ENCODE measurements at regions not wholly inside any gene's neighbourhood (a gene's known extent, or its start where the extent isn't known, plus 50 kb on each side); places are given as distances from the start of the nearest gene placed in this dataset.

DNA sequence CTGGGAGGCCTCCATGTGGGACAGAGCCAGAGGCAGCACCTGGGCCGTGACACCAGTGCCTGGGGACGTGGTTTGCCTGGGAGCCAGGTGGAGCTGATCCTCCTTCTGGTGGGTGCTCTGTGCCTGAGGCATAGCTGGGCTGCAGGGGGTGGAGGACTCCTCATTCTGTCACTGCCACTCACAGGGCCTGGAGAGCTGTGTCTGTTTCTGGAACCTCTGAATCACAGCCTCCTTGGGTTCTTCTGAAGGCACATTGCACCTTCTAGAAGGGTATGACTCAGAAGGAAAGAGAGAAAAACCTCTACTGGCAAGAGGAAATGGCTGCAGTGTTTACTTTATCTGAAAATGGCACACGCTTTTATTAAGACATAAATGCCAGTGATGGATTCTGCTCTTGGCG lies 659.8 kb downstream of the VRK1 start:
- ChIA-PET POLR2A (no interaction called here), CTCF (no interaction called here)
- Histone ChIP-seq H3K27me3 (ENCODE audit: control insufficient read depth, insufficient read depth, low read length) (no peaks in the 10 kb centered on the region), H3K4me3 (ENCODE audit: low read depth, low read length) (no peak overlapping the region), H3K36me3 (ENCODE audit: control insufficient read depth, insufficient read depth, low read length) (no peaks in the 10 kb centered on the region)
- DNase-seq (ENCODE audit: low read depth), result no peak
- TF ChIP-seq, protein P1, sequence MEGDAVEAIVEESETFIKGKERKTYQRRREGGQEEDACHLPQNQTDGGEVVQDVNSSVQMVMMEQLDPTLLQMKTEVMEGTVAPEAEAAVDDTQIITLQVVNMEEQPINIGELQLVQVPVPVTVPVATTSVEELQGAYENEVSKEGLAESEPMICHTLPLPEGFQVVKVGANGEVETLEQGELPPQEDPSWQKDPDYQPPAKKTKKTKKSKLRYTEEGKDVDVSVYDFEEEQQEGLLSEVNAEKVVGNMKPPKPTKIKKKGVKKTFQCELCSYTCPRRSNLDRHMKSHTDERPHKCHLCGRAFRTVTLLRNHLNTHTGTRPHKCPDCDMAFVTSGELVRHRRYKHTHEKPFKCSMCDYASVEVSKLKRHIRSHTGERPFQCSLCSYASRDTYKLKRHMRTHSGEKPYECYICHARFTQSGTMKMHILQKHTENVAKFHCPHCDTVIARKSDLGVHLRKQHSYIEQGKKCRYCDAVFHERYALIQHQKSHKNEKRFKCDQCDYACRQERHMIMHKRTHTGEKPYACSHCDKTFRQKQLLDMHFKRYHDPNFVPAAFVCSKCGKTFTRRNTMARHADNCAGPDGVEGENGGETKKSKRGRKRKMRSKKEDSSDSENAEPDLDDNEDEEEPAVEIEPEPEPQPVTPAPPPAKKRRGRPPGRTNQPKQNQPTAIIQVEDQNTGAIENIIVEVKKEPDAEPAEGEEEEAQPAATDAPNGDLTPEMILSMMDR (IDR thresholded peaks at IDR 0.05; ENCODE audit: insufficient read depth, low read depth, low read length), result no peak

- TF ChIP-seq, protein P1 (IDR thresholded peaks at IDR 0.05; ENCODE audit: insufficient read depth, low read depth, low read length), result no peak
- no peak overlapping the region for H3K4me3 ChIP-seq (ENCODE audit: low read depth, low read length)
- H3K27me3 ChIP-seq (ENCODE audit: control insufficient read depth, insufficient read depth, low read length), result no peaks in the 10 kb centered on the region
- no peak for DNase-seq (ENCODE audit: low read depth)
- POLR2A ChIA-PET, result no interaction called here
- CTCF ChIA-PET, result no interaction called here
- no peaks in the 10 kb centered on the region for H3K36me3 ChIP-seq (ENCODE audit: control insufficient read depth, insufficient read depth, low read length)
Measured at GRCh38 chr14:97457575-97458085, 660.4 kb downstream of the VRK1 start.

DNA sequence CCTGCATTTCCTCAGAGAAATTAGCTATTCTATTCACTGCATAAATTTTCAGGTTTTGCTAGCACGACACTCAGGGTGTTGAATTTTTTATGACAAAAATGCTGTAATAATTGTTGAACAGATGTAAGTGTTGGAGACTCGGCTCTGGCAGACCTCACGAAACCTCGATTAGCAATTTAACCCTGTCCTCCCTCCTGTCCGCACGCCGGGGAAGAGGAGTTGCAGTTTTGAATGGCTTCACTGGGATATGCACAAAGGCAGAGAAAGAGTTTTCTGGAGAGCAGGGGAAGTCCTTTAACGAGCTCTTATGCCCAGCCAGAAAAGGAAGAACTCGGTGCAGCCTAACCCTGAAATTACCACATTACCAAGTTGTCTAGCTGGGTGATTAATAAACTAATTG lies 661.1 kb downstream of the VRK1 start:
- POLR2A ChIA-PET, result no interaction called here
- CTCF ChIA-PET, result no interaction called here
- TF ChIP-seq, protein P1 (IDR thresholded peaks at IDR 0.05; ENCODE audit: insufficient read depth, low read depth, low read length), result no peak
- no peak for DNase-seq (ENCODE audit: low read depth)
- H3K4me3 ChIP-seq (ENCODE audit: low read depth, low read length), result no peak overlapping the region
- no peaks in the 10 kb centered on the region for H3K36me3 ChIP-seq (ENCODE audit: control insufficient read depth, insufficient read depth, low read length)
- H3K27me3 ChIP-seq (ENCODE audit: control insufficient read depth, insufficient read depth, low read length), result no peaks in the 10 kb centered on the region

- TF ChIP-seq, protein P1 (IDR thresholded peaks at IDR 0.05; ENCODE audit: insufficient read depth, low read depth, low read length), result no peak
- ChIA-PET CTCF (interaction anchor here (0.8 kb wide), 1 partner anchor 76 kb away, joined by 3 read pairs; no protein-coding TSS in a partner anchor), POLR2A (no interaction called here)
Measured at GRCh38 chr14:97458661-97459579, 661.7 kb downstream of the VRK1 start.

DNA sequence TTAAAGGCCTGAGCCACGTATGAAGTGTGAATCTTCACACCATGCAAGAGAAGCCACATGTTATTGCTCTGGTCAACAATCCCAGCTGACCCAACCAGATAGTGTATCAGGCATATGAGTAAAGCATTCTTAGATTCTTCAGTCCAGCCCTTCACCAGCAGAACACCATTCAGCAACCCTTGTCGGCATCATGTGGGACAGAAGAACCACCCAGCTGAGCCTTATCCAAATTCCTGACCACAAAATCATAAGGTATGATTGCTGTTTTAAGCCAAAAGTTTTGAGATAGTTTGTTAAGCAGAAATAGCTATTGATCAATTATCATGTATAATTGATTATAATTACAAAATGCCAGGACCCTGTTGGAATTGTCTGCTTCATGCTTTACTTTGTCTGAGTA lies 664.9 kb downstream of the VRK1 start:
- ChIA-PET POLR2A (no interaction called here), CTCF (no interaction called here)
- no peaks in the 10 kb centered on the region for H3K36me3 ChIP-seq (ENCODE audit: control insufficient read depth, insufficient read depth, low read length)
- TF ChIP-seq, protein P1 (IDR thresholded peaks at IDR 0.05; ENCODE audit: insufficient read depth, low read depth, low read length), result no peak
- H3K4me3 ChIP-seq (ENCODE audit: low read depth, low read length), result no peak overlapping the region
- no peaks in the 10 kb centered on the region for H3K27me3 ChIP-seq (ENCODE audit: control insufficient read depth, insufficient read depth, low read length)
- DNase-seq (ENCODE audit: low read depth), result no peak

More at GRCh38 chr14:97458661-97459579, 661.7 kb downstream of the VRK1 start:
- Histone ChIP-seq H3K27me3 (ENCODE audit: control insufficient read depth, insufficient read depth, low read length) (no peaks in the 10 kb centered on the region), H3K4me3 (ENCODE audit: low read depth, low read length) (no peak overlapping the region), H3K36me3 (ENCODE audit: control insufficient read depth, insufficient read depth, low read length) (no peaks in the 10 kb centered on the region)
- no peak for DNase-seq (ENCODE audit: low read depth)
